GM18520 (cell line): ENCODE measurements at regions not wholly inside any gene's neighbourhood (a gene's known extent, or its start where the extent isn't known, plus 50 kb on each side); places are given as distances from the start of the nearest gene placed in this dataset.
A peak's percentile ranks its signal among the peaks of the same experiment; 100 is the strongest.

Experiments
- ATAC-seq: cut with Tn5 transposase; IDR thresholded peaks from one replicate; pipeline ENCODE4 v1.9.1; 2021; ENCODE audit not compliant: unreplicated experiment

- ATAC-seq: no peak
These were observed 132.9 kb upstream of the MYLIP start for GRCh38 chr6:15996030-15996429.

GRCh38 chr6:15995493-15995892, 133.4 kb upstream of the MYLIP start:
- no peak for ATAC-seq

- no peak for ATAC-seq
These were observed 133.9 kb upstream of the MYLIP start for GRCh38 chr6:15994814-15995459.

GRCh38 chr6:15993716-15994228, 135.1 kb upstream of the MYLIP start:
- ATAC-seq: no peak

- no peak for ATAC-seq
These were observed 138.7 kb upstream of the MYLIP start for GRCh38 chr6:15990179-15990578.

- peak; percentile 60 for ATAC-seq
These were observed 139.5 kb upstream of the MYLIP start for GRCh38 chr6:15989397-15989796.

- no peak for ATAC-seq
These were observed 141.3 kb upstream of the MYLIP start for GRCh38 chr6:15987569-15987968.

GRCh38 chr6:15986027-15986629, 142.8 kb upstream of the MYLIP start:
- ATAC-seq: no peak

GRCh38 chr6:15985379-15985959, 143.4 kb upstream of the MYLIP start:
- ATAC-seq: no peak

GRCh38 chr6:15981956-15982355, 146.9 kb upstream of the MYLIP start:
- ATAC-seq: no peak

- no peak for ATAC-seq
These were observed 148.1 kb upstream of the MYLIP start for GRCh38 chr6:15980801-15981200.

GRCh38 chr6:15978426-15978825, 150.5 kb upstream of the MYLIP start:
- no peak for ATAC-seq

GRCh38 chr6:15977050-15977449, 151.8 kb upstream of the MYLIP start:
- no peak for ATAC-seq

- ATAC-seq: no peak
These were observed 154.1 kb upstream of the MYLIP start for GRCh38 chr6:15974817-15975216.

GRCh38 chr6:15970517-15970916, 158.4 kb upstream of the MYLIP start:
- no peak for ATAC-seq

- ATAC-seq: no peak
These were observed 159.6 kb upstream of the MYLIP start for GRCh38 chr6:15969236-15969778.

- ATAC-seq: no peak
These were observed 160.4 kb upstream of the MYLIP start for GRCh38 chr6:15968519-15968918.

- no peak for ATAC-seq
These were observed 162.8 kb upstream of the MYLIP start for GRCh38 chr6:15966000-15966520.

GRCh38 chr6:15962449-15962764, 166.5 kb upstream of the MYLIP start:
- no peak for ATAC-seq

- no peak for ATAC-seq
These were observed 167.0 kb upstream of the MYLIP start for GRCh38 chr6:15961635-15962448.
